ENCODE measurements at regions not wholly inside any gene's neighbourhood (a gene's known extent, or its start where the extent isn't known, plus 50 kb on each side); places are given as distances from the start of the nearest gene placed in this dataset.

- DNase-seq (ENCODE audit: low spot score in 2 of 2), result no peak
- no peaks in the 10 kb centered on the region for H3K36me3 ChIP-seq
- peak overlapping the region in 1 of 2 donors; percentile 6 for H3K27ac ChIP-seq
- H3K4me1 ChIP-seq, result no peaks in the 10 kb centered on the region
- H3K9me3 ChIP-seq, result no peaks in the 10 kb centered on the region
- intact Hi-C loops (cut with DNase I; ENCODE audit: low total_unique reads), result no loop called here
- H3K27me3 ChIP-seq, result no peaks in the 10 kb centered on the region
- TF ChIP-seq POLR2A (IDR thresholded peaks at IDR 0.05), result no peak
- no peak for TF ChIP-seq POLR2AphosphoS5 (IDR thresholded peaks at IDR 0.05)
- TF ChIP-seq, protein P1, sequence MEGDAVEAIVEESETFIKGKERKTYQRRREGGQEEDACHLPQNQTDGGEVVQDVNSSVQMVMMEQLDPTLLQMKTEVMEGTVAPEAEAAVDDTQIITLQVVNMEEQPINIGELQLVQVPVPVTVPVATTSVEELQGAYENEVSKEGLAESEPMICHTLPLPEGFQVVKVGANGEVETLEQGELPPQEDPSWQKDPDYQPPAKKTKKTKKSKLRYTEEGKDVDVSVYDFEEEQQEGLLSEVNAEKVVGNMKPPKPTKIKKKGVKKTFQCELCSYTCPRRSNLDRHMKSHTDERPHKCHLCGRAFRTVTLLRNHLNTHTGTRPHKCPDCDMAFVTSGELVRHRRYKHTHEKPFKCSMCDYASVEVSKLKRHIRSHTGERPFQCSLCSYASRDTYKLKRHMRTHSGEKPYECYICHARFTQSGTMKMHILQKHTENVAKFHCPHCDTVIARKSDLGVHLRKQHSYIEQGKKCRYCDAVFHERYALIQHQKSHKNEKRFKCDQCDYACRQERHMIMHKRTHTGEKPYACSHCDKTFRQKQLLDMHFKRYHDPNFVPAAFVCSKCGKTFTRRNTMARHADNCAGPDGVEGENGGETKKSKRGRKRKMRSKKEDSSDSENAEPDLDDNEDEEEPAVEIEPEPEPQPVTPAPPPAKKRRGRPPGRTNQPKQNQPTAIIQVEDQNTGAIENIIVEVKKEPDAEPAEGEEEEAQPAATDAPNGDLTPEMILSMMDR (IDR thresholded peaks at IDR 0.05), result no peak
- H3K4me3 ChIP-seq, result no peak overlapping the region
These were observed 51.5 kb downstream of the SST start for GRCh38 chr3:187618722-187619121.

DNA sequence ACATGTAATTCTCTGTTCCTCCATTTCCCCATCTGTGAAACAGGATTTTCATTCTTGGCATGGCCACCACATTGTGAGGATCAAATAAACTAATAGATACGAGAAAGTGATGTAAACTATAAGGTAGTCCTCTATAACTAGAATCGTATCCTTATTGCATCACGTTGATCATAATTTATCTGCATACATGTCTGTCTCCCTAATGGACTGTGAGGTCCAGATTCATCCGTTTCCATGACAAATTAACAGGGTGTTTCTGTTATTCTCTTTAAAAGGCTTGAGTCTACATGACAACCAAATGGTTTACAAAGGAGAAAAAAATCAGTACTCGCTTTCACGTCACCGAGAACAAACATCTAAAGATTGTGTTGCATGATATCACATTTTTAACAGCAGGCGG lies 53.0 kb downstream of the SST start:
- Histone ChIP-seq H3K27me3 (no peaks in the 10 kb centered on the region), H3K4me1 (no peaks in the 10 kb centered on the region), H3K27ac (no peak overlapping the region), H3K9me3 (no peaks in the 10 kb centered on the region), H3K36me3 (no peaks in the 10 kb centered on the region), H3K4me3 (no peak overlapping the region)
- no peak for DNase-seq (ENCODE audit: low spot score in 2 of 2)
- no peak for TF ChIP-seq POLR2AphosphoS5 (IDR thresholded peaks at IDR 0.05)
- TF ChIP-seq POLR2A (IDR thresholded peaks at IDR 0.05), result no peak
- TF ChIP-seq, protein P1 (IDR thresholded peaks at IDR 0.05), result no peak
- intact Hi-C loops (cut with DNase I; ENCODE audit: low total_unique reads), result no loop called here

GRCh38 chr3:187616307-187616972 lies 53.8 kb downstream of the SST start:
- Histone ChIP-seq H3K27ac (no peak overlapping the region), H3K36me3 (no peaks in the 10 kb centered on the region), H3K4me1 (peaks cover 0 to 4% of the 10 kb centered on the region in 2 donors), H3K4me3 (no peak overlapping the region), H3K27me3 (no peaks in the 10 kb centered on the region), H3K9me3 (no peaks in the 10 kb centered on the region)
- no peak for DNase-seq (ENCODE audit: low spot score in 2 of 2)
- intact Hi-C loops (cut with DNase I; ENCODE audit: low total_unique reads), result no loop called here
- TF ChIP-seq, protein P1 (IDR thresholded peaks at IDR 0.05), result peak in 2 of 3 donors; percentile 49 to 58
- no peak for TF ChIP-seq POLR2A (IDR thresholded peaks at IDR 0.05)

DNA sequence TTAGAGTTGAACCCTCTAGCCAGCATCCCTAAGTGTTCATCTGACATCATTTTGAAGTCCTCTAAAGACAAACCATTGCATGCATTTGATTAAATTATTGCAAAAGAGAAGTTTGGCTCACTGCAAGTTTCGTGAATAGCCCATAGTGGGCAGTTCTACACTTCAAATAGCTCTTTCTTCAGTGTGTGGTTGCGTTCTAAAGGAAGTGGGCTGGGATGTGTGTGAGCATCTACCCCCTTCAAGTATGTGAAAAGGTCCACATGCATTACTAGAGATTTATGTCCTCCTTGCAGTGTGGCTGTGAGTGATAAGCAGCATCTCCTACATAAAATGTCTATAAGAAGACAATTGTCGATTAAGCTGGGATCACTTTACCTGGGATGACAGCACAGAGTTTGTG lies 54.6 kb downstream of the SST start:
- no peak for TF ChIP-seq POLR2A (IDR thresholded peaks at IDR 0.05)
- TF ChIP-seq, protein P1 (IDR thresholded peaks at IDR 0.05), result no peak
- TF ChIP-seq POLR2AphosphoS5 (IDR thresholded peaks at IDR 0.05), result no peak
- intact Hi-C loops (cut with DNase I; ENCODE audit: low total_unique reads), result no loop called here
- H3K27me3 ChIP-seq, result no peaks in the 10 kb centered on the region
- no peak overlapping the region for H3K27ac ChIP-seq
- no peak for DNase-seq (ENCODE audit: low spot score in 2 of 2)
- no peak overlapping the region for H3K4me3 ChIP-seq
- no peaks in the 10 kb centered on the region for H3K9me3 ChIP-seq
- peaks cover 0 to 4% of the 10 kb centered on the region in 2 donors for H3K4me1 ChIP-seq
- no peaks in the 10 kb centered on the region for H3K36me3 ChIP-seq

GRCh38 chr3:187612656-187613055 lies 57.5 kb downstream of the SST start:
- Histone ChIP-seq H3K27ac (peak overlapping the region; percentile 34 to 87), H3K4me1 (peaks cover 0 to 4% of the 10 kb centered on the region in 2 donors), H3K4me3 (no peak overlapping the region), H3K9me3 (no peaks in the 10 kb centered on the region), H3K27me3 (no peaks in the 10 kb centered on the region), H3K36me3 (no peaks in the 10 kb centered on the region)
- DNase-seq (ENCODE audit: low spot score in 2 of 2), result no peak
- TF ChIP-seq POLR2A (IDR thresholded peaks at IDR 0.05) (no peak), POLR2AphosphoS5 (IDR thresholded peaks at IDR 0.05) (no peak)
- TF ChIP-seq, protein P1 (IDR thresholded peaks at IDR 0.05), result no peak
- intact Hi-C loops (cut with DNase I; ENCODE audit: low total_unique reads), result no loop called here
